ENCODE measurements at regions not wholly inside any gene's neighbourhood (a gene's known extent, or its start where the extent isn't known, plus 50 kb on each side); places are given as distances from the start of the nearest gene placed in this dataset.

GRCh38 chr1:95352767-95353166 lies 118.8 kb downstream of the RWDD3 start (continued):
- no peak for TF ChIP-seq MAX (IDR thresholded peaks at IDR 0.05; ENCODE audit: low read depth)
- TF ChIP-seq PBX3 (IDR thresholded peaks at IDR 0.05) = no peak

- no peaks in the 10 kb centered on the region for H3F3A ChIP-seq (replicated peaks; ENCODE audit: insufficient read depth)
- WGBS (ENCODE audit: low lambda C conversion rate) = 5% methylated on average over 3 of the region's 3 CpGs
- H3K9me3 ChIP-seq = no peaks in the 10 kb centered on the region
- ChIA-PET CTCF (interaction anchor here (1.3 to 1.4 kb wide), 2 partner anchors 10 to 14 kb away, joined by 3 to 6 read pairs; no protein-coding TSS in a partner anchor), POLR2A (no interaction called here)
- DNase-seq = no peak
- no peak overlapping the region for H3K4me3 ChIP-seq (ENCODE audit: low read depth in 2 of 2, low read length in 1 of 2)
- H3K27ac ChIP-seq (ENCODE audit: low read depth in 2 of 2, low read length in 1 of 2) = peak overlapping the region in 1 of 2 experiments; percentile 58; a peak in 2 of 4 replicates
- no peaks in the 10 kb centered on the region for H3K36me3 ChIP-seq (replicated peaks in 1 of 2; ENCODE audit: control insufficient read depth in 1 of 2, insufficient read depth in 2 of 2, low read length in 1 of 2)
- no peaks in the 10 kb centered on the region for H3K27me3 ChIP-seq (ENCODE audit: insufficient read depth)
- no peak overlapping the region for H2AFZ ChIP-seq (ENCODE audit: low read depth)
- no peak overlapping the region for H3K4me2 ChIP-seq
- peaks cover 0 to 4% of the 10 kb centered on the region in 2 experiments; a peak in 2 of 4 replicates for H3K4me1 ChIP-seq (ENCODE audit: control insufficient read depth in 1 of 2, insufficient read depth in 2 of 2, low read depth in 1 of 2, low read length in 1 of 2)
- TF ChIP-seq PBX3 (IDR thresholded peaks at IDR 0.05) (no peak), TAF1 (IDR thresholded peaks at IDR 0.05; ENCODE audit: borderline replicate concordance, low read depth, low read length) (no peak), FOXM1 (IDR thresholded peaks at IDR 0.05; ENCODE audit: low read depth) (no peak), EZH2phosphoT487 (IDR thresholded peaks at IDR 0.05; ENCODE audit: borderline replicate concordance, low read depth) (no peak), RAD21 (IDR thresholded peaks at IDR 0.05; ENCODE audit: low read length) (no peak), GATA2 (CRISPR knock-in tag; IDR thresholded peaks at IDR 0.05) (no peak), NFIC (IDR thresholded peaks at IDR 0.05; ENCODE audit: borderline replicate concordance) (no peak), SIN3A (IDR thresholded peaks at IDR 0.05; ENCODE audit: borderline replicate concordance, low read depth, low read length) (no peak), GABPA (IDR thresholded peaks at IDR 0.05; ENCODE audit: low read depth) (no peak), RCOR1 (IDR thresholded peaks at IDR 0.05; ENCODE audit: low read length) (no peak), FOXJ3 (CRISPR knock-in tag; IDR thresholded peaks at IDR 0.05) (no peak)
- TF ChIP-seq, protein P1, sequence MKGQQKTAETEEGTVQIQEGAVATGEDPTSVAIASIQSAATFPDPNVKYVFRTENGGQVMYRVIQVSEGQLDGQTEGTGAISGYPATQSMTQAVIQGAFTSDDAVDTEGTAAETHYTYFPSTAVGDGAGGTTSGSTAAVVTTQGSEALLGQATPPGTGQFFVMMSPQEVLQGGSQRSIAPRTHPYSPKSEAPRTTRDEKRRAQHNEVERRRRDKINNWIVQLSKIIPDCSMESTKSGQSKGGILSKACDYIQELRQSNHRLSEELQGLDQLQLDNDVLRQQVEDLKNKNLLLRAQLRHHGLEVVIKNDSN (IDR thresholded peaks at IDR 0.05; ENCODE audit: borderline replicate concordance, low read depth) = no peak
- TF ChIP-seq, protein P2, sequence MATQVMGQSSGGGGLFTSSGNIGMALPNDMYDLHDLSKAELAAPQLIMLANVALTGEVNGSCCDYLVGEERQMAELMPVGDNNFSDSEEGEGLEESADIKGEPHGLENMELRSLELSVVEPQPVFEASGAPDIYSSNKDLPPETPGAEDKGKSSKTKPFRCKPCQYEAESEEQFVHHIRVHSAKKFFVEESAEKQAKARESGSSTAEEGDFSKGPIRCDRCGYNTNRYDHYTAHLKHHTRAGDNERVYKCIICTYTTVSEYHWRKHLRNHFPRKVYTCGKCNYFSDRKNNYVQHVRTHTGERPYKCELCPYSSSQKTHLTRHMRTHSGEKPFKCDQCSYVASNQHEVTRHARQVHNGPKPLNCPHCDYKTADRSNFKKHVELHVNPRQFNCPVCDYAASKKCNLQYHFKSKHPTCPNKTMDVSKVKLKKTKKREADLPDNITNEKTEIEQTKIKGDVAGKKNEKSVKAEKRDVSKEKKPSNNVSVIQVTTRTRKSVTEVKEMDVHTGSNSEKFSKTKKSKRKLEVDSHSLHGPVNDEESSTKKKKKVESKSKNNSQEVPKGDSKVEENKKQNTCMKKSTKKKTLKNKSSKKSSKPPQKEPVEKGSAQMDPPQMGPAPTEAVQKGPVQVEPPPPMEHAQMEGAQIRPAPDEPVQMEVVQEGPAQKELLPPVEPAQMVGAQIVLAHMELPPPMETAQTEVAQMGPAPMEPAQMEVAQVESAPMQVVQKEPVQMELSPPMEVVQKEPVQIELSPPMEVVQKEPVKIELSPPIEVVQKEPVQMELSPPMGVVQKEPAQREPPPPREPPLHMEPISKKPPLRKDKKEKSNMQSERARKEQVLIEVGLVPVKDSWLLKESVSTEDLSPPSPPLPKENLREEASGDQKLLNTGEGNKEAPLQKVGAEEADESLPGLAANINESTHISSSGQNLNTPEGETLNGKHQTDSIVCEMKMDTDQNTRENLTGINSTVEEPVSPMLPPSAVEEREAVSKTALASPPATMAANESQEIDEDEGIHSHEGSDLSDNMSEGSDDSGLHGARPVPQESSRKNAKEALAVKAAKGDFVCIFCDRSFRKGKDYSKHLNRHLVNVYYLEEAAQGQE (IDR thresholded peaks at IDR 0.05; ENCODE audit: low read depth, low read length) = no peak
- no peaks in the 10 kb centered on the region for H4K20me1 ChIP-seq (ENCODE audit: insufficient read depth)
- H3K79me2 ChIP-seq (ENCODE audit: insufficient read depth) = no peaks in the 10 kb centered on the region
- H3K9ac ChIP-seq = no peak overlapping the region
- no peaks in the 10 kb centered on the region for H3K9me2 ChIP-seq
These were observed 119.2 kb downstream of the RWDD3 start for GRCh38 chr1:95353194-95353593.

All from SK-N-SH (cell line).